HEK293T (cell line): ENCODE measurements at regions not wholly inside any gene's neighbourhood (a gene's known extent, or its start where the extent isn't known, plus 50 kb on each side); places are given as distances from the start of the nearest gene placed in this dataset.

Source experiments
- CTCF ChIA-PET: fragments of 350-600 bp; formaldehyde crosslinking; extraction: SDS; loops from one replicate; lab custom pipeline; 2021; ENCODE audit warnings: antibody characterized with exemption, inconsistent platforms; lab: Yijun Ruan, JAX
- POLR2A ChIA-PET: fragments of 350-600 bp; formaldehyde crosslinking; extraction: SDS; loops from one replicate; lab custom pipeline; 2020; ENCODE audit warnings: antibody characterized with exemption, inconsistent platforms; lab: Yijun Ruan, JAX
- DNase-seq: peaks from one replicate; pipeline ENCODE4 v3.0.0; 2012; ENCODE audit warnings: mixed read lengths; ENCODE audit errors: extremely low spot score
- ARNT ChIP-seq: fragments of 450-650 bp; IDR thresholded peaks from 2 replicates; pipeline ENCODE4 v1.6.1; 2017; ENCODE audit warnings: mild to moderate bottlenecking
- BHLHE40 ChIP-seq: fragments of 450-650 bp; IDR thresholded peaks from 2 replicates; pipeline ENCODE4 v1.6.1; 2016; ENCODE audit warnings: mild to moderate bottlenecking, moderate library complexity, borderline replicate concordance
- CTBP1 ChIP-seq: fragments of 450-650 bp; IDR thresholded peaks from 2 replicates; pipeline ENCODE4 v1.6.1; 2016; ENCODE audit warnings: borderline replicate concordance
- ELF4 ChIP-seq: fragments of 450-650 bp; IDR thresholded peaks from 2 replicates; pipeline ENCODE4 v1.6.1; 2017; ENCODE audit warnings: antibody characterized with exemption
- FOXA1 ChIP-seq: fragments of 450-650 bp; IDR thresholded peaks from 2 replicates; pipeline ENCODE4 v1.6.1; 2016; ENCODE audit warnings: mild to moderate bottlenecking
- FOXK2 ChIP-seq: fragments of 450-650 bp; IDR thresholded peaks from 2 replicates; pipeline ENCODE4 v1.6.1; 2016; ENCODE audit warnings: mild to moderate bottlenecking
- FOXM1 ChIP-seq: fragments of 450-650 bp; IDR thresholded peaks from 2 replicates; pipeline ENCODE4 v1.6.1; 2017; ENCODE audit warnings: mild to moderate bottlenecking, borderline replicate concordance
- HDGF ChIP-seq: fragments of 450-650 bp; IDR thresholded peaks from 2 replicates; pipeline ENCODE4 v1.6.1; 2017; ENCODE audit warnings: antibody characterized with exemption, borderline replicate concordance
- L3MBTL2 ChIP-seq: fragments of 450-650 bp; conservative IDR thresholded peaks from 2 replicates; pipeline ENCODE4 v1.6.1; 2016; ENCODE audit warnings: mild to moderate bottlenecking
- LEF1 ChIP-seq: fragments of 450-650 bp; IDR thresholded peaks from 2 replicates; pipeline ENCODE4 v1.6.1; 2017; ENCODE audit warnings: mild to moderate bottlenecking, borderline replicate concordance
- NFRKB ChIP-seq: fragments of 450-650 bp; IDR thresholded peaks from 2 replicates; pipeline ENCODE4 v1.6.1; 2016; ENCODE audit warnings: mild to moderate bottlenecking, moderate library complexity
- PKNOX1 ChIP-seq: fragments of 450-650 bp; IDR thresholded peaks from 2 replicates; pipeline ENCODE4 v1.6.1; 2016
- SP1 ChIP-seq: fragments of 450-650 bp; IDR thresholded peaks from 2 replicates; pipeline ENCODE4 v1.6.1; 2017
- SUZ12 ChIP-seq: fragments of 450-650 bp; IDR thresholded peaks from 2 replicates; pipeline ENCODE4 v1.6.1; 2016; ENCODE audit warnings: mild to moderate bottlenecking
- TARDBP ChIP-seq: fragments of 450-650 bp; IDR thresholded peaks from 2 replicates; pipeline ENCODE4 v1.6.1; 2016
- ZNF384 ChIP-seq: fragments of 450-650 bp; IDR thresholded peaks from 2 replicates; pipeline ENCODE4 v1.6.1; 2016

GRCh38 chr18:23352042-23352441 lies 101.0 kb upstream of the RIOK3 start:
- CTCF ChIA-PET, result no interaction called here
- TF ChIP-seq PKNOX1 (no peak), L3MBTL2 (no peak), SUZ12 (no peak), ARNT (no peak), SP1 (no peak), ELF4 (no peak), FOXM1 (no peak), BHLHE40 (no peak), CTBP1 (no peak), TARDBP (no peak), LEF1 (no peak), FOXK2 (no peak), NFRKB (no peak), FOXA1 (no peak), ZNF384 (no peak), HDGF (no peak)
- DNase-seq, result no peak
- POLR2A ChIA-PET, result no interaction called here

GRCh38 chr18:23353459-23353858 lies 99.6 kb upstream of the RIOK3 start:
- POLR2A ChIA-PET, result no interaction called here
- DNase-seq, result no peak
- TF ChIP-seq FOXM1 (no peak), SP1 (no peak), FOXA1 (no peak), ELF4 (no peak), L3MBTL2 (no peak), SUZ12 (no peak), LEF1 (no peak), PKNOX1 (no peak), TARDBP (no peak), ARNT (no peak), FOXK2 (no peak), HDGF (no peak), ZNF384 (no peak), CTBP1 (no peak), NFRKB (no peak), BHLHE40 (no peak)
- CTCF ChIA-PET, result interaction anchor here (0.6 kb wide), 1 partner anchor 26 kb away, joined by 3 read pairs; no protein-coding TSS in a partner anchor

GRCh38 chr18:23354625-23355024 lies 98.5 kb upstream of the RIOK3 start:
- TF ChIP-seq ELF4, result no peak
- no peak for TF ChIP-seq ARNT
- no peak for TF ChIP-seq FOXM1
- TF ChIP-seq FOXA1, result no peak
- TF ChIP-seq FOXK2, result no peak
- no peak for TF ChIP-seq BHLHE40
- no peak for TF ChIP-seq PKNOX1
- TF ChIP-seq SUZ12, result no peak
- TF ChIP-seq NFRKB, result no peak
- no peak for TF ChIP-seq ZNF384
- no peak for TF ChIP-seq HDGF
- no peak for TF ChIP-seq L3MBTL2
- no peak for TF ChIP-seq CTBP1
- TF ChIP-seq LEF1, result no peak
- no peak for TF ChIP-seq TARDBP
- TF ChIP-seq SP1, result no peak
- ChIA-PET CTCF (no interaction called here), POLR2A (no interaction called here)
- no peak for DNase-seq

GRCh38 chr18:23355206-23355605 lies 97.9 kb upstream of the RIOK3 start:
- TF ChIP-seq HDGF, result no peak
- TF ChIP-seq CTBP1, result no peak
- no peak for TF ChIP-seq SUZ12
- no peak for TF ChIP-seq ELF4
- CTCF ChIA-PET, result no interaction called here
- POLR2A ChIA-PET, result no interaction called here
- no peak for DNase-seq

- POLR2A ChIA-PET, result no interaction called here
- TF ChIP-seq ELF4, result no peak
- no peak for TF ChIP-seq PKNOX1
- no peak for TF ChIP-seq CTBP1
- no peak for TF ChIP-seq LEF1
- TF ChIP-seq TARDBP, result no peak
- TF ChIP-seq FOXM1, result no peak
- TF ChIP-seq ZNF384, result no peak
- no peak for TF ChIP-seq BHLHE40
- TF ChIP-seq FOXA1, result no peak
- no peak for TF ChIP-seq HDGF
- no peak for TF ChIP-seq SP1
- no peak for DNase-seq
- CTCF ChIA-PET, result no interaction called here
Observed at GRCh38 chr18:23356424-23356823, 96.7 kb upstream of the RIOK3 start.

GRCh38 chr18:23356915-23357601 lies 96.0 kb upstream of the RIOK3 start:
- DNase-seq, result no peak
- TF ChIP-seq CTBP1, result no peak
- TF ChIP-seq FOXA1, result no peak
- no peak for TF ChIP-seq LEF1
- no peak for TF ChIP-seq FOXK2
- TF ChIP-seq FOXM1, result no peak
- CTCF ChIA-PET, result no interaction called here

More at GRCh38 chr18:23356915-23357601, 96.0 kb upstream of the RIOK3 start:
- POLR2A ChIA-PET, result no interaction called here
